SK-N-SH treated with all-trans-retinoic acid at 6 μM for 48 hours (cell line): ENCODE measurements at regions not wholly inside any gene's neighbourhood (a gene's known extent, or its start where the extent isn't known, plus 50 kb on each side); places are given as distances from the start of the nearest gene placed in this dataset.

ENCODE experiments used
- ATAC-seq: fragments of 200-7000 bp; cut with Tn5 transposase; 3 replicates; pipeline ENCODE4 v1.9.1; 2020; ENCODE audit warnings: mild to moderate bottlenecking, moderate library complexity
- ARNTL ChIP-seq: fragments of 450-650 bp; formaldehyde crosslinking; IDR thresholded peaks from 2 replicates; pipeline ENCODE4 v1.5.0; 2020; ENCODE audit warnings: low read depth, mild to moderate bottlenecking, moderate library complexity, borderline replicate concordance
- BACH2 ChIP-seq: fragments of 250-450 bp; sonication (Bioruptor Pico); IDR thresholded peaks from 2 replicates; pipeline ENCODE4 v1.9.0; 2021; ENCODE audit warnings: mild to moderate bottlenecking, borderline replicate concordance
- CSDC2 ChIP-seq: fragments of 250-450 bp; sonication (Bioruptor Pico); IDR thresholded peaks from 2 replicates; pipeline ENCODE4 v1.5.0; 2020; ENCODE audit warnings: mild to moderate bottlenecking, moderate library complexity
- ESRRG ChIP-seq: fragments of 250-450 bp; sonication (Bioruptor Pico); IDR thresholded peaks from 2 replicates; pipeline ENCODE4 v1.6.1; 2021; ENCODE audit warnings: mild to moderate bottlenecking
- GLIS3 ChIP-seq: fragments of 250-450 bp; sonication (Bioruptor Pico); IDR thresholded peaks from 2 replicates; pipeline ENCODE4 v1.5.0; 2020; ENCODE audit warnings: mild to moderate bottlenecking, moderate library complexity
- ISL1 ChIP-seq: fragments of 250-450 bp; sonication (Bioruptor Pico); IDR thresholded peaks from 2 replicates; pipeline ENCODE4 v2.1.2; 2022; ENCODE audit warnings: mild to moderate bottlenecking, moderate library complexity
- OSR1 ChIP-seq: fragments of 250-450 bp; sonication (Bioruptor Pico); IDR thresholded peaks from 2 replicates; pipeline ENCODE4 v1.8.0; 2022; ENCODE audit warnings: moderate library complexity, mild to moderate bottlenecking, inconsistent platforms
- PPARA ChIP-seq: fragments of 250-450 bp; sonication (Bioruptor Pico); IDR thresholded peaks from 2 replicates; pipeline ENCODE4 v1.5.0; 2020; ENCODE audit warnings: mild to moderate bottlenecking, borderline replicate concordance
- RARB ChIP-seq: fragments of 250-450 bp; sonication (Bioruptor Pico); IDR thresholded peaks from 2 replicates; pipeline ENCODE4 v1.8.0; 2021; ENCODE audit warnings: mild to moderate bottlenecking, moderate library complexity
- SNAI2 ChIP-seq: fragments of 250-450 bp; sonication (Bioruptor Pico); IDR thresholded peaks from 2 replicates; pipeline ENCODE4 v1.5.0; 2020; ENCODE audit warnings: mild to moderate bottlenecking, moderate library complexity
- TCF4 ChIP-seq: fragments of 250-450 bp; sonication (Bioruptor Pico); IDR thresholded peaks from 2 replicates; pipeline ENCODE4 v1.8.0; 2021; ENCODE audit warnings: mild to moderate bottlenecking, moderate library complexity, borderline replicate concordance
- TOX ChIP-seq: fragments of 250-450 bp; sonication (Bioruptor Pico); IDR thresholded peaks from 2 replicates; pipeline ENCODE4 v1.8.0; 2021; ENCODE audit warnings: mild to moderate bottlenecking, moderate library complexity, borderline replicate concordance
- ZC3H10 ChIP-seq: fragments of 250-450 bp; sonication (Bioruptor Pico); IDR thresholded peaks from 2 replicates; pipeline ENCODE4 v1.5.1; 2021; ENCODE audit warnings: mild to moderate bottlenecking, moderate library complexity
- ZFP3 ChIP-seq: fragments of 250-450 bp; sonication (Bioruptor Pico); IDR thresholded peaks from 2 replicates; pipeline ENCODE4 v1.5.0; 2020; ENCODE audit warnings: mild to moderate bottlenecking, moderate library complexity
- ZFP30 ChIP-seq: fragments of 450-650 bp; formaldehyde crosslinking; IDR thresholded peaks from 2 replicates; pipeline ENCODE4 v1.5.0; 2022; ENCODE audit warnings: mild to moderate bottlenecking, moderate library complexity
- ZNF565 ChIP-seq: fragments of 450-650 bp; formaldehyde crosslinking; conservative IDR thresholded peaks from 2 replicates; pipeline ENCODE4 v1.5.0; 2020; ENCODE audit warnings: low read depth, mild to moderate bottlenecking, moderate library complexity
- ZNF70 ChIP-seq: fragments of 450-650 bp; formaldehyde crosslinking; IDR thresholded peaks from 2 replicates; pipeline ENCODE4 v1.5.0; 2020; ENCODE audit warnings: mild to moderate bottlenecking, moderate library complexity
- ZNF8 ChIP-seq: fragments of 450-650 bp; formaldehyde crosslinking; IDR thresholded peaks from 2 replicates; pipeline ENCODE4 v1.5.0; 2020; ENCODE audit warnings: mild to moderate bottlenecking, moderate library complexity
- TF ChIP-seq, protein P1 (sequence below): fragments of 250-450 bp; sonication (Bioruptor Pico); IDR thresholded peaks from 2 replicates; pipeline ENCODE4 v1.8.0; 2021; ENCODE audit warnings: low read depth, mild to moderate bottlenecking, moderate library complexity, borderline replicate concordance
- TF ChIP-seq, protein P2 (sequence below): fragments of 250-450 bp; sonication (Bioruptor Pico); IDR thresholded peaks from 2 replicates; pipeline ENCODE4 v1.5.1; 2021; ENCODE audit warnings: mild to moderate bottlenecking, moderate library complexity
- TF ChIP-seq, protein P3 (sequence below): fragments of 250-450 bp; sonication (Bioruptor Pico); IDR thresholded peaks from 2 replicates; pipeline ENCODE4 v1.5.0; 2020; ENCODE audit warnings: mild to moderate bottlenecking, moderate library complexity

DNA sequence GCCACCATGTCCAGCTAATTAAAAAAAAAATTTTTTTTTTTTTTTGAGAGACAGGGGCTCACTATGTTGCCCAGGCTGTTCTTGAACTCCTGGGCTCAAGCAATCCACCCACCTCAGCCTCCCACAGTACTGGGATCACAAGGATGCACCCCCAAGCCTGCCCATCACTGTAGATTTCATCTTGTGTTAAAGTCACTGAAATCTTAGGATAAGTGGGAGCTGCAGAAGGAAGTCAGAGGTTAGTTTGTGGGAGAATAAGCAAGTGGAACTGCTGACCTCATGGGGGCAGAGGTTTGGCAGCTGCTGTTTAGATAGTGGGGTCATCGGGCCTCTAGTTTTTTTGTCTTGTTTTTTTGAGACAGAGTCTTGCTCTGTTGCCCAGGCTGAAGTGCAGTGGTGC lies 59.7 kb upstream of the MAX start:
- TF ChIP-seq, protein P1, sequence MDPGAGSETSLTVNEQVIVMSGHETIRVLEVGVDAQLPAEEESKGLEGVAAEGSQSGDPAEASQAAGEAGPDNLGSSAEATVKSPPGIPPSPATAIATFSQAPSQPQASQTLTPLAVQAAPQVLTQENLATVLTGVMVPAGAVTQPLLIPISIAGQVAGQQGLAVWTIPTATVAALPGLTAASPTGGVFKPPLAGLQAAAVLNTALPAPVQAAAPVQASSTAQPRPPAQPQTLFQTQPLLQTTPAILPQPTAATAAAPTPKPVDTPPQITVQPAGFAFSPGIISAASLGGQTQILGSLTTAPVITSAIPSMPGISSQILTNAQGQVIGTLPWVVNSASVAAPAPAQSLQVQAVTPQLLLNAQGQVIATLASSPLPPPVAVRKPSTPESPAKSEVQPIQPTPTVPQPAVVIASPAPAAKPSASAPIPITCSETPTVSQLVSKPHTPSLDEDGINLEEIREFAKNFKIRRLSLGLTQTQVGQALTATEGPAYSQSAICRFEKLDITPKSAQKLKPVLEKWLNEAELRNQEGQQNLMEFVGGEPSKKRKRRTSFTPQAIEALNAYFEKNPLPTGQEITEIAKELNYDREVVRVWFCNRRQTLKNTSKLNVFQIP (CRISPR knock-in tag) = no peak
- TF ChIP-seq OSR1 (CRISPR knock-in tag) (no peak), TCF4 (no peak), ZC3H10 (no peak), TOX (no peak), ZFP3 (CRISPR knock-in tag) (no peak), ZFP30 (CRISPR knock-in tag) (no peak), PPARA (CRISPR knock-in tag) (no peak), SNAI2 (CRISPR knock-in tag) (no peak), ESRRG (CRISPR knock-in tag) (no peak), CSDC2 (no peak), RARB (CRISPR knock-in tag) (no peak)

DNA sequence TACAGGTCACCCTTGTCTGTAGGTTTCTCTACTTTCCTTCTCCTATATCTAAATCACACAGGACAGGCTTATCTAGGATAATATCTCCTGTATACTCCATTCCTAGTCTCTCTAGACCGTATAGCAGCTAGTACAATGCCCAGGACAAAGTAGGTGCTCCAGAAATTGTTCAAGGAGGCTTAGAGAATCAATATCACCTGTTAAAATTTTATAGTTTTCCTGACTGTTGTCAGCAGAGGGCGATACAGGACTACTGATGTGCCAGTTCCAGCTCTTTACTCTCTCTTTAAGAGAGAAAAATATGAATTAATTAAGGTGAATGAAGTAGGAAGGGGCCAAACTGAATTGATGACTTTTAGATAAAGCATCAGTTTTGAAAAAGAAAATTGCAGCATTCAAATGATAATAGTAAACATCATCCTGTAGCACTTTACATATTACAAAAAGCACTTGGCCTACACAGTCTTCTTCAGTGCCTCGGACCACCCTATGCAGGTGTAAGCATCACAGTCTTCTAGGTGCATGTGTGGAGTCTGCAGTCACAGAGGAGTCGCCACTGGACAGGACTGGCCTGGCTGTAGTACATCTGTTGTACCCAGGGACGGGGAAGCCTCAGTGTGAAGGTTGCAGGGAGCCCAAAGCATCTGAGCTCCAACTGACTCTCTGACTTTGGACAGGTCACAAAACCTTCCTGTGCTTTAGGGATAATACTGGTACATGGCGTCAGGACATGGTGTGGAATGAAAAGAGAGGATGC lies 61.9 kb upstream of the MAX start:
- peak; percentile 84 for ATAC-seq
- no peak for TF ChIP-seq ARNTL (CRISPR knock-in tag)
- no peak for TF ChIP-seq RARB (CRISPR knock-in tag)
- TF ChIP-seq ZFP3 (CRISPR knock-in tag) = no peak
- TF ChIP-seq, protein P2, sequence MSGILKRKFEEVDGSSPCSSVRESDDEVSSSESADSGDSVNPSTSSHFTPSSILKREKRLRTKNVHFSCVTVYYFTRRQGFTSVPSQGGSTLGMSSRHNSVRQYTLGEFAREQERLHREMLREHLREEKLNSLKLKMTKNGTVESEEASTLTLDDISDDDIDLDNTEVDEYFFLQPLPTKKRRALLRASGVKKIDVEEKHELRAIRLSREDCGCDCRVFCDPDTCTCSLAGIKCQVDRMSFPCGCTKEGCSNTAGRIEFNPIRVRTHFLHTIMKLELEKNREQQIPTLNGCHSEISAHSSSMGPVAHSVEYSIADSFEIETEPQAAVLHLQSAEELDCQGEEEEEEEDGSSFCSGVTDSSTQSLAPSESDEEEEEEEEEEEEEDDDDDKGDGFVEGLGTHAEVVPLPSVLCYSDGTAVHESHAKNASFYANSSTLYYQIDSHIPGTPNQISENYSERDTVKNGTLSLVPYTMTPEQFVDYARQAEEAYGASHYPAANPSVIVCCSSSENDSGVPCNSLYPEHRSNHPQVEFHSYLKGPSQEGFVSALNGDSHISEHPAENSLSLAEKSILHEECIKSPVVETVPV (CRISPR knock-in tag) = no peak
- no peak for TF ChIP-seq BACH2 (CRISPR knock-in tag)
- TF ChIP-seq SNAI2 (CRISPR knock-in tag) = no peak
- TF ChIP-seq CSDC2 = no peak
- no peak for TF ChIP-seq TOX
- TF ChIP-seq ZC3H10 = no peak
- no peak for TF ChIP-seq ZNF70 (CRISPR knock-in tag)
- TF ChIP-seq ESRRG (CRISPR knock-in tag) = no peak
- TF ChIP-seq, protein P3, sequence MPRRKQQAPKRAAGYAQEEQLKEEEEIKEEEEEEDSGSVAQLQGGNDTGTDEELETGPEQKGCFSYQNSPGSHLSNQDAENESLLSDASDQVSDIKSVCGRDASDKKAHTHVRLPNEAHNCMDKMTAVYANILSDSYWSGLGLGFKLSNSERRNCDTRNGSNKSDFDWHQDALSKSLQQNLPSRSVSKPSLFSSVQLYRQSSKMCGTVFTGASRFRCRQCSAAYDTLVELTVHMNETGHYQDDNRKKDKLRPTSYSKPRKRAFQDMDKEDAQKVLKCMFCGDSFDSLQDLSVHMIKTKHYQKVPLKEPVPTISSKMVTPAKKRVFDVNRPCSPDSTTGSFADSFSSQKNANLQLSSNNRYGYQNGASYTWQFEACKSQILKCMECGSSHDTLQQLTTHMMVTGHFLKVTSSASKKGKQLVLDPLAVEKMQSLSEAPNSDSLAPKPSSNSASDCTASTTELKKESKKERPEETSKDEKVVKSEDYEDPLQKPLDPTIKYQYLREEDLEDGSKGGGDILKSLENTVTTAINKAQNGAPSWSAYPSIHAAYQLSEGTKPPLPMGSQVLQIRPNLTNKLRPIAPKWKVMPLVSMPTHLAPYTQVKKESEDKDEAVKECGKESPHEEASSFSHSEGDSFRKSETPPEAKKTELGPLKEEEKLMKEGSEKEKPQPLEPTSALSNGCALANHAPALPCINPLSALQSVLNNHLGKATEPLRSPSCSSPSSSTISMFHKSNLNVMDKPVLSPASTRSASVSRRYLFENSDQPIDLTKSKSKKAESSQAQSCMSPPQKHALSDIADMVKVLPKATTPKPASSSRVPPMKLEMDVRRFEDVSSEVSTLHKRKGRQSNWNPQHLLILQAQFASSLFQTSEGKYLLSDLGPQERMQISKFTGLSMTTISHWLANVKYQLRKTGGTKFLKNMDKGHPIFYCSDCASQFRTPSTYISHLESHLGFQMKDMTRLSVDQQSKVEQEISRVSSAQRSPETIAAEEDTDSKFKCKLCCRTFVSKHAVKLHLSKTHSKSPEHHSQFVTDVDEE (CRISPR knock-in tag) = no peak
- TF ChIP-seq OSR1 (CRISPR knock-in tag) = no peak
- no peak for TF ChIP-seq PPARA (CRISPR knock-in tag)
- TF ChIP-seq GLIS3 (CRISPR knock-in tag) = no peak
- TF ChIP-seq TCF4 = no peak
- TF ChIP-seq ZNF565 (CRISPR knock-in tag) = no peak

More for the DNA sequence above, 59.7 kb upstream of the MAX start:
- ATAC-seq = no peak

DNA sequence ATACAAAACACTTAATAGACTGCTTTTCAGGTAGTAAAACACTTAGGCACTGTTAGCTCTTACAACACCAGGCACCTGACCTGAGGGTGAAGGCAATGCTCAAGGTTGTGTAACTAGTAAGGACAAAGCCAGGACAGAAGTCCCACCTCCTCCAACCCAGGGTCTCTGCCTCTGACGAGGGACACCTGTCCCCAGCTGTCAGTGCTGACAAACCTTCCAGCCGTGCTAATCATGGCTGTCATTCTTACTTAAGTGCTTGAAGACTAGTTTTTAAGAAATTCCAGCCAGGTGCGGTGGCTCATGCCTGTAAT lies 62.5 kb upstream of the MAX start:
- TF ChIP-seq ZFP3 (CRISPR knock-in tag) = no peak
- TF ChIP-seq TCF4 = no peak
- no peak for TF ChIP-seq ISL1
- no peak for TF ChIP-seq ZNF70 (CRISPR knock-in tag)
- TF ChIP-seq, protein P3 (CRISPR knock-in tag) = no peak
- TF ChIP-seq ZNF8 (CRISPR knock-in tag) = no peak
- no peak for TF ChIP-seq ZNF565 (CRISPR knock-in tag)
- no peak for ATAC-seq
